H9 (cell line): ENCODE measurements at regions not wholly inside any gene's neighbourhood (a gene's known extent, or its start where the extent isn't known, plus 50 kb on each side); places are given as distances from the start of the nearest gene placed in this dataset.

Experiments
- DNase-seq: peaks from one replicate; pipeline ENCODE4 v3.0.0-alpha.2; 2017
- H2AFZ ChIP-seq: one replicate; pipeline ENCODE4 v1.6.1; 2013; ENCODE audit warnings: mild to moderate bottlenecking, low read length, control low read depth, moderate library complexity
- H2AK5ac ChIP-seq: 2 replicates; pipeline ENCODE4 v1.6.1; 2013; ENCODE audit warnings: low read length, control low read depth, mixed read lengths; ENCODE audit not compliant: insufficient read length
- H2BK120ac ChIP-seq: one replicate; pipeline ENCODE4 v1.6.1; 2013; ENCODE audit warnings: low read depth, mild to moderate bottlenecking, low read length, control low read depth, inconsistent platforms; ENCODE audit not compliant: poor library complexity, severe bottlenecking
- H2BK12ac ChIP-seq: 2 replicates; pipeline ENCODE4 v1.6.1; 2013; ENCODE audit warnings: low read length, control low read depth, mixed read lengths, low read depth; ENCODE audit not compliant: insufficient read length
- H2BK15ac ChIP-seq: 2 replicates; pipeline ENCODE4 v1.6.1; 2013; ENCODE audit warnings: low read depth, low read length, control low read depth
- H2BK20ac ChIP-seq: one replicate; pipeline ENCODE4 v1.6.1; 2013; ENCODE audit warnings: low read depth, mild to moderate bottlenecking, low read length, control low read depth, inconsistent platforms; ENCODE audit not compliant: poor library complexity, severe bottlenecking
- H2BK5ac ChIP-seq: 2 replicates; pipeline ENCODE4 v1.6.1; 2013; ENCODE audit warnings: low read length, control low read depth, mixed read lengths; ENCODE audit not compliant: insufficient read length
- H3K14ac ChIP-seq: 2 replicates; pipeline ENCODE4 v1.6.1; 2013; ENCODE audit warnings: low read length, control low read depth; ENCODE audit not compliant: insufficient read depth
- H3K18ac ChIP-seq: 2 replicates; pipeline ENCODE4 v1.6.1; 2013; ENCODE audit warnings: low read depth, mild to moderate bottlenecking, mixed read lengths, low read length, control low read depth; ENCODE audit not compliant: insufficient read length
- H3K23ac ChIP-seq: 2 replicates; pipeline ENCODE4 v1.6.1; 2013; ENCODE audit warnings: low read length, control low read depth, mixed read lengths, low read depth; ENCODE audit not compliant: insufficient read length
- H3K23me2 ChIP-seq: 2 replicates; pipeline ENCODE4 v1.6.1; 2013; ENCODE audit warnings: low read depth, mild to moderate bottlenecking, mixed read lengths, low read length, control low read depth; ENCODE audit not compliant: insufficient read length, poor library complexity, severe bottlenecking
- H3K27ac ChIP-seq: 2 replicates; pipeline ENCODE4 v1.5.1; 2013; ENCODE audit warnings: low read length, control low read depth, mixed read lengths, low read depth; ENCODE audit not compliant: insufficient read length
- H3K27me3 ChIP-seq: 2 replicates; pipeline ENCODE4 v1.6.1; 2013; ENCODE audit warnings: low read length, control low read depth, inconsistent platforms; ENCODE audit not compliant: insufficient read depth
- H3K4ac ChIP-seq: 2 replicates; pipeline ENCODE4 v1.6.1; 2013; ENCODE audit warnings: low read depth, mild to moderate bottlenecking, control low read depth, inconsistent platforms, low read length, moderate library complexity
- H3K4me1 ChIP-seq: 2 replicates; pipeline ENCODE4 v1.6.1; 2013; ENCODE audit warnings: low read length, control low read depth, inconsistent platforms; ENCODE audit not compliant: insufficient read depth
- H3K4me2 ChIP-seq: 2 replicates; pipeline ENCODE4 v1.6.1; 2013; ENCODE audit warnings: low read length, control low read depth, mixed read lengths; ENCODE audit not compliant: insufficient read length, insufficient read depth
- H3K56ac ChIP-seq: 2 replicates; pipeline ENCODE4 v1.6.1; 2013; ENCODE audit warnings: low read depth, mild to moderate bottlenecking, mixed read lengths, low read length, control low read depth; ENCODE audit not compliant: insufficient read length
- H3K79me1 ChIP-seq: 2 replicates; pipeline ENCODE4 v1.6.1; 2013; ENCODE audit warnings: low read depth, mild to moderate bottlenecking, moderate library complexity, low read length, control low read depth, inconsistent platforms; ENCODE audit not compliant: insufficient read depth, poor library complexity, severe bottlenecking
- H3K79me2 ChIP-seq: 2 replicates; pipeline ENCODE4 v1.6.1; 2013; ENCODE audit warnings: low read length, control low read depth, inconsistent platforms; ENCODE audit not compliant: insufficient read depth
- H3K9ac ChIP-seq: 2 replicates; pipeline ENCODE4 v1.6.1; 2013; ENCODE audit warnings: low read length, control low read depth, mixed read lengths; ENCODE audit not compliant: insufficient read length; ENCODE audit errors: extremely low read depth
- H3K9me3 ChIP-seq: one replicate; pipeline ENCODE4 v1.6.1; 2013; ENCODE audit warnings: low read depth, low read length, inconsistent platforms; ENCODE audit not compliant: control insufficient read depth
- H3T11ph ChIP-seq: one replicate; pipeline ENCODE4 v1.6.1; 2013; ENCODE audit warnings: mild to moderate bottlenecking, low read length, control low read depth, inconsistent platforms
- H4K20me1 ChIP-seq: one replicate; pipeline ENCODE4 v1.6.1; 2013; ENCODE audit not compliant: control insufficient read depth, insufficient read length, insufficient read depth
- H4K5ac ChIP-seq: 2 replicates; pipeline ENCODE4 v1.6.1; 2013; ENCODE audit warnings: low read depth, mild to moderate bottlenecking, mixed read lengths, low read length, control low read depth; ENCODE audit not compliant: insufficient read length
- H4K8ac ChIP-seq: replicated peaks from 2 replicates; pipeline ENCODE4 v1.6.1; 2013; ENCODE audit warnings: low read length, control low read depth, mixed read lengths, low read depth; ENCODE audit not compliant: insufficient read length
- H4K91ac ChIP-seq: 2 replicates; pipeline ENCODE4 v1.6.1; 2013; ENCODE audit warnings: low read depth, mild to moderate bottlenecking, moderate library complexity, mixed read lengths, low read length, control low read depth; ENCODE audit not compliant: insufficient read length
- H3K27ac Mint-ChIP-seq, 3 experiments: 2 replicates in 2 of 3; 3 replicates in 1 of 3; pipeline ENCODE4 v1.8.0; 2020 to 2021; ENCODE audit warnings: mixed read lengths in 3 of 3, mild to moderate bottlenecking in 1 of 3, moderate library complexity in 1 of 3
- H3K27me3 Mint-ChIP-seq: 2 replicates; pipeline ENCODE4 v1.8.0; 2021; ENCODE audit warnings: low read depth, mild to moderate bottlenecking, moderate library complexity, mixed read lengths
- H3K36me3 Mint-ChIP-seq, 3 experiments: 2 replicates in 2 of 3; 3 replicates in 1 of 3; pipeline ENCODE4 v1.8.0; 2020 to 2021; ENCODE audit warnings: low read depth in 3 of 3, mixed read lengths in 3 of 3; ENCODE audit not compliant: insufficient read depth in 1 of 3
- H3K4me1 Mint-ChIP-seq, 2 experiments: 2 replicates each; pipeline ENCODE4 v1.8.0; 2020; ENCODE audit warnings: mixed read lengths in 2 of 2
- H3K4me3 Mint-ChIP-seq, 2 experiments: 2 replicates in 1 of 2; 3 replicates in 1 of 2; pipeline ENCODE4 v1.8.0; 2020 to 2021; ENCODE audit warnings: mild to moderate bottlenecking in 2 of 2, mixed read lengths in 2 of 2, moderate library complexity in 1 of 2
- H3K9me3 Mint-ChIP-seq, 2 experiments: 2 replicates in 1 of 2; 3 replicates in 1 of 2; pipeline ENCODE4 v1.8.0; 2020; ENCODE audit warnings: mild to moderate bottlenecking in 2 of 2, mixed read lengths in 2 of 2, moderate library complexity in 1 of 2
- WGBS: extraction: QIAGEN DNeasy Blood & Tissue Kit; methylation state at CpG from one replicate; pipeline ENCODE4 v1.1.7; 2013; ENCODE audit warnings: missing lambda C conversion rate, low lambda C conversion rate, mixed read lengths; ENCODE audit not compliant: insufficient read length; ENCODE audit errors: extremely low coverage; 5-methylcytosine and 5-hydroxymethylcytosine counted together
- TF ChIP-seq, protein P1 (sequence below): fragments of 200-600 bp; sonication (generic); conservative IDR thresholded peaks from 3 replicates; pipeline ENCODE4 v1.8.0; 2021; ENCODE audit warnings: antibody characterized with exemption, mild to moderate bottlenecking

DNA sequence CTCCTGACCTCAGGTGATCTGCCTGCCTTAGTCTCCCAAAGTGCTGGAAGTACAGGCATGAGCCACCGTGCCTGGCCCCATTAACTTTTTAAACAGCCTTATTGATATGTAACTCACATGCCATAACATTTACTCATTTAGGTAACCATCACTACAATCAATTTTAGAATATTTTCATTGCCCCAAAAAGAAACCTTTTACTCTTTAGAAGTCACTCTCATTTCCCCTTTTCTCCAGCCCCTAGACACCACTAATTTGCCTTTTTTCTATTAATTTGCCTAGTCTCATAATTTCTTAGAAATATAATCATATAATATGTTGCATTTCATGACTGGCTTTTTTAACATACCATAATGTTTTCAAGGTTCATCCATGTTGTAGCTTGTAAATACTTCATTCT lies 57.2 kb upstream of the TACR1 start:
- WGBS = no CpG with 5 or more reads among the region's 1 CpG

More for the DNA sequence above, 57.2 kb upstream of the TACR1 start:
- H3K9me3 ChIP-seq = peaks cover 5% of the 10 kb centered on the region
- Mint-ChIP-seq H3K27ac (no peak overlapping the region), H3K4me3 (no peak overlapping the region), H3K4me1 (no peaks in the 10 kb centered on the region), H3K36me3 (peaks cover 3 to 20% (median 10%) of the 10 kb centered on the region in 3 experiments; a peak in 5 of 7 replicates), H3K27me3 (no peaks in the 10 kb centered on the region), H3K9me3 (peaks cover 18 to 29% of the 10 kb centered on the region in 2 experiments)
- H2BK120ac ChIP-seq = no peak overlapping the region
- H3K79me2 ChIP-seq = no peaks in the 10 kb centered on the region
- no peak overlapping the region for H4K5ac ChIP-seq
- no peak overlapping the region for H3K56ac ChIP-seq
- H2AFZ ChIP-seq = no peak overlapping the region
- no peaks in the 10 kb centered on the region for H3K27me3 ChIP-seq
- H2AK5ac ChIP-seq = no peak overlapping the region
- H3K4me1 ChIP-seq = no peaks in the 10 kb centered on the region
- TF ChIP-seq, protein P1, sequence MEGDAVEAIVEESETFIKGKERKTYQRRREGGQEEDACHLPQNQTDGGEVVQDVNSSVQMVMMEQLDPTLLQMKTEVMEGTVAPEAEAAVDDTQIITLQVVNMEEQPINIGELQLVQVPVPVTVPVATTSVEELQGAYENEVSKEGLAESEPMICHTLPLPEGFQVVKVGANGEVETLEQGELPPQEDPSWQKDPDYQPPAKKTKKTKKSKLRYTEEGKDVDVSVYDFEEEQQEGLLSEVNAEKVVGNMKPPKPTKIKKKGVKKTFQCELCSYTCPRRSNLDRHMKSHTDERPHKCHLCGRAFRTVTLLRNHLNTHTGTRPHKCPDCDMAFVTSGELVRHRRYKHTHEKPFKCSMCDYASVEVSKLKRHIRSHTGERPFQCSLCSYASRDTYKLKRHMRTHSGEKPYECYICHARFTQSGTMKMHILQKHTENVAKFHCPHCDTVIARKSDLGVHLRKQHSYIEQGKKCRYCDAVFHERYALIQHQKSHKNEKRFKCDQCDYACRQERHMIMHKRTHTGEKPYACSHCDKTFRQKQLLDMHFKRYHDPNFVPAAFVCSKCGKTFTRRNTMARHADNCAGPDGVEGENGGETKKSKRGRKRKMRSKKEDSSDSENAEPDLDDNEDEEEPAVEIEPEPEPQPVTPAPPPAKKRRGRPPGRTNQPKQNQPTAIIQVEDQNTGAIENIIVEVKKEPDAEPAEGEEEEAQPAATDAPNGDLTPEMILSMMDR = no peak
- H3K23ac ChIP-seq = no peak overlapping the region
- H3K14ac ChIP-seq = no peak overlapping the region
- H3T11ph ChIP-seq = no peak overlapping the region
- no peak overlapping the region for H3K18ac ChIP-seq
- no peak overlapping the region for H3K27ac ChIP-seq
- no peak overlapping the region for H2BK15ac ChIP-seq
- no peaks in the 10 kb centered on the region for H3K79me1 ChIP-seq
- no peak overlapping the region for H2BK20ac ChIP-seq
- DNase-seq = no peak
- H3K9ac ChIP-seq = no peak overlapping the region
- no peak overlapping the region for H2BK12ac ChIP-seq
- no peak overlapping the region for H2BK5ac ChIP-seq
- no peak overlapping the region for H4K91ac ChIP-seq
- no peaks in the 10 kb centered on the region for H4K20me1 ChIP-seq
- H3K4ac ChIP-seq = no peak overlapping the region
- no peaks in the 10 kb centered on the region for H3K23me2 ChIP-seq
- no peak overlapping the region for H4K8ac ChIP-seq
- H3K4me2 ChIP-seq = no peak overlapping the region
